Peyer's patch (tissue), 4 donors: ENCODE measurements at regions not wholly inside any gene's neighbourhood (a gene's known extent, or its start where the extent isn't known, plus 50 kb on each side); places are given as distances from the start of the nearest gene placed in this dataset.
"Not testable (repeated sequence)": the region's sequence is repeated elsewhere in the genome, so short reads cannot be mapped to it uniquely, and the experiment has no call there.

ENCODE experiments used
- DNase-seq, 3 donors: peaks; one replicate each; pipeline ENCODE4 v3.0.0-alpha.2; 2017 to 2019
- H3K27ac ChIP-seq, 4 donors: fragments of 200-600 bp; sonication (generic); one replicate each; pipeline ENCODE4 v1.5.1; 2016 to 2019
- H3K27me3 ChIP-seq, 2 donors: fragments of 200-600 bp; sonication (generic); one replicate each; pipeline ENCODE4 v1.5.1; 2019
- H3K36me3 ChIP-seq, 3 donors: fragments of 200-600 bp; sonication (generic); one replicate each; pipeline ENCODE4 v1.5.1; 2016 to 2019
- H3K4me1 ChIP-seq, 4 donors: fragments of 200-600 bp; sonication (generic); one replicate each; pipeline ENCODE4 v1.5.1; 2016 to 2019
- H3K4me3 ChIP-seq, 4 donors: fragments of 200-600 bp; sonication (generic); 1 replicate in 3 of 4; 2 replicates in 1 of 4; pipeline ENCODE4 v1.5.1; 2016 to 2019; ENCODE audit warnings: mild to moderate bottlenecking in 1 of 4
- H3K9me3 ChIP-seq, 4 donors: fragments of 200-600 bp; sonication (generic); one replicate each; pipeline ENCODE4 v1.5.1; 2016 to 2019; ENCODE audit warnings: mild to moderate bottlenecking in 1 of 4
- POLR2A ChIP-seq, 2 donors: fragments of 450-650 bp; IDR thresholded peaks; one replicate each; pipeline ENCODE4 v1.5.1; 2017; ENCODE audit warnings: antibody characterized with exemption in 2 of 2, mild to moderate bottlenecking in 2 of 2, moderate library complexity in 2 of 2
- TF ChIP-seq, protein P1 (sequence below), 6 experiments: fragments of 450-650 bp in 4 of 6; fragments of 200-600 bp in 2 of 6; sonication (generic) in 1 of 6; IDR thresholded peaks; one replicate each; pipeline ENCODE4 v1.5.1; 2017 to 2019; ENCODE audit warnings: antibody characterized with exemption in 6 of 6, mild to moderate bottlenecking in 3 of 6, moderate library complexity in 1 of 6

DNA sequence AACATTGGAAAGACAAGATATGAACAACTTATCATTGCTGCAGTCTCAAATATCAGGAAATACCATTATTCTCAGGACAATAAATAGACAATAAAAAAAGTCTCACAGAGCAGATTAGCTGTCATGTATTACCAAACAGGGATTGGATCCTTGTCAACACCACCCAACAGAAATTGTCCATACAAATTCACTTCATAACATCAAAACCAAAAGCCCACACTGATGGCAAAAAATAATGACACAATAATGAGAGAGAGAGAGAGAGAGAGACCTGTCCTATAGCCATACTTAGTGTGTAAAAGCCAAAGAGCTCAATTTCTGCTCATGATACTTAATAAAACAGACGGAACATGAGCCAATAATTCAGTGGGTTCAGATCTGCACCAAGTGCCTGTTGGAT, 96.5 kb downstream of the PPIAL4G start:
- no peak overlapping the region for H3K4me3 ChIP-seq
- peaks cover 0 to 6% (median 3%) of the 10 kb centered on the region in 4 donors for H3K4me1 ChIP-seq
- H3K9me3 ChIP-seq: no peaks in the 10 kb centered on the region
- no peaks in the 10 kb centered on the region for H3K27me3 ChIP-seq
- TF ChIP-seq, protein P1, sequence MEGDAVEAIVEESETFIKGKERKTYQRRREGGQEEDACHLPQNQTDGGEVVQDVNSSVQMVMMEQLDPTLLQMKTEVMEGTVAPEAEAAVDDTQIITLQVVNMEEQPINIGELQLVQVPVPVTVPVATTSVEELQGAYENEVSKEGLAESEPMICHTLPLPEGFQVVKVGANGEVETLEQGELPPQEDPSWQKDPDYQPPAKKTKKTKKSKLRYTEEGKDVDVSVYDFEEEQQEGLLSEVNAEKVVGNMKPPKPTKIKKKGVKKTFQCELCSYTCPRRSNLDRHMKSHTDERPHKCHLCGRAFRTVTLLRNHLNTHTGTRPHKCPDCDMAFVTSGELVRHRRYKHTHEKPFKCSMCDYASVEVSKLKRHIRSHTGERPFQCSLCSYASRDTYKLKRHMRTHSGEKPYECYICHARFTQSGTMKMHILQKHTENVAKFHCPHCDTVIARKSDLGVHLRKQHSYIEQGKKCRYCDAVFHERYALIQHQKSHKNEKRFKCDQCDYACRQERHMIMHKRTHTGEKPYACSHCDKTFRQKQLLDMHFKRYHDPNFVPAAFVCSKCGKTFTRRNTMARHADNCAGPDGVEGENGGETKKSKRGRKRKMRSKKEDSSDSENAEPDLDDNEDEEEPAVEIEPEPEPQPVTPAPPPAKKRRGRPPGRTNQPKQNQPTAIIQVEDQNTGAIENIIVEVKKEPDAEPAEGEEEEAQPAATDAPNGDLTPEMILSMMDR (IDR thresholded peaks at IDR 0.05): no peak
- no peak overlapping the region for H3K27ac ChIP-seq
- no peaks in the 10 kb centered on the region for H3K36me3 ChIP-seq
- DNase-seq: no peak

DNA sequence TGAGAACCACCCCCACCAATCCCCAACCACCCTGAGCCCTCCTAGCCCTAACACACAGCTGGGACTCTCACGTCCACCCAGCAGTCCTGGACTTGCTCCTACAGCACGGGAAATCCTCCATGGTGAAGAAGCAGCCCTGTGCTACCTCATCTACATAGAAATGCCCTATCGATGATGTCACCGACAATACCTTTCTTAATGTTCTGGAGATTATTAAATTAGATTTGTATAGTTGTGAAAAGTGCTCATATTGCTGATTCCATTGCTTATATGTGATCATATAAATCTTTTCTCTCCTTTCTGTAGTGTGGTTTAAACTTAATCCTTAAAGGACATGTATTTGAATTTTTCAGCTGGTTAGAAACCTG, 97.1 kb downstream of the PPIAL4G start:
- H3K27ac ChIP-seq: peak overlapping the region in 1 of 4 donors; percentile 12
- not testable (repeated sequence) for H3K27me3 ChIP-seq, H3K4me1 ChIP-seq, DNase-seq, H3K36me3 ChIP-seq, H3K9me3 ChIP-seq, H3K4me3 ChIP-seq

DNA sequence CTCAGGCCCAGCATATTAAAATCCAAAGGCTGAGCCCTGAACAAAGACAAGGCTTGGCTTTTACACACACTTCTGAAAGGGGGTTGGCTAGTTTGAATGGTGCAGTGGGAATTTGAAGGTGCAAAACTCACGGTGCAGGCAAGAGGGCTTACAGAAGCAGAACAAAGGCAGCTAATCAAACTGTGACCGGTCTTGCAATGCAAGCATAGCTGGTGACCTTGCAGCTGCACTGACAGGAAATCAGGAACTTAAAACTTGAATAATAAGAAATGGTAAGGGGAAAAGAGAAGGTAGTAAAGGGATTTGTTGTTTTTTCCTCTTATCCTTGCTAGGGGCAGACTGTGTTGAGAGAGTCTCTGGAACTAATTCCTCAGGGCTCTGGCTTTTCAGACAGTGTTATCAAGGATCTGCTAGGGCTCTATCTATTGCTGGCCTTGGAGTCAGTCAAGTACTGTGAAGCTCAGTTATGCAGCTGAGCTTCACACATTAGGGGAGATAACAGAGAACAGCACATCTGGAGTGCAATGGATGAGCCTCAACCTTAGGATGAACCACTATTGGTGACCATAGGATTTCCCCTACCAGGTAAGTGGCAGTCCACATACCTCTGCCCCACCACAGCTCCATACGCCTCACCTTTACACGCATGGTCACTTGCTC, 97.6 kb downstream of the PPIAL4G start:
- H3K4me3 ChIP-seq: no peak overlapping the region
- peak overlapping the region in 2 of 4 donors; percentile 12 to 27 for H3K27ac ChIP-seq
- peaks cover 0 to 6% (median 3%) of the 10 kb centered on the region in 4 donors for H3K4me1 ChIP-seq
- H3K9me3 ChIP-seq: no peaks in the 10 kb centered on the region
- TF ChIP-seq, protein P1 (IDR thresholded peaks at IDR 0.05): no peak
- no peak for TF ChIP-seq POLR2A (IDR thresholded peaks at IDR 0.05)
- no peaks in the 10 kb centered on the region for H3K27me3 ChIP-seq
- no peaks in the 10 kb centered on the region for H3K36me3 ChIP-seq
- DNase-seq: no peak

DNA sequence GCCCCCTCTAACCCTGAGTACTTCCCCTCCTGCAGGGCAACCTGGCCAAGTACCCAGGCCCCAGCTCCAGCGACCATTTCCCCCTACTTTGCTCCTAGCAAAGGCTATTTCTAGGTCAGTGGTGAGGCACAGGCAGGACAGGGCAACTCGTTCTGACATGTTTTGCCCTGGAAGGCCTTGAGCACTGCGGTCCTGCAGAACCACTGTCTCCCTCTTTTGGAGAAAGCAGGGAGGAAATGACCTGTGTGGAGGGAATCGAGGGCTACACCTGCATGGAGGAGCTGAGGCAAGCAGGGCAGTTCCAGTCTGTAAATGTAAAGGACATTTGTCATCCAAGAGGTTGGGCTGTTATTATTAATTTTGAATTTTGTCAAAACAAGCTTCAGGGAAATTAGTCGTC, 99.1 kb downstream of the PPIAL4G start:
- no peak overlapping the region for H3K27ac ChIP-seq
- H3K4me3 ChIP-seq: no peak overlapping the region
- H3K9me3 ChIP-seq: no peaks in the 10 kb centered on the region
- H3K36me3 ChIP-seq: no peaks in the 10 kb centered on the region
- TF ChIP-seq, protein P1 (IDR thresholded peaks at IDR 0.05): no peak
- TF ChIP-seq POLR2A (IDR thresholded peaks at IDR 0.05): no peak
- H3K27me3 ChIP-seq: no peaks in the 10 kb centered on the region
- peaks cover 0 to 6% (median under 1%) of the 10 kb centered on the region in 4 donors for H3K4me1 ChIP-seq
- DNase-seq: no peak

DNA sequence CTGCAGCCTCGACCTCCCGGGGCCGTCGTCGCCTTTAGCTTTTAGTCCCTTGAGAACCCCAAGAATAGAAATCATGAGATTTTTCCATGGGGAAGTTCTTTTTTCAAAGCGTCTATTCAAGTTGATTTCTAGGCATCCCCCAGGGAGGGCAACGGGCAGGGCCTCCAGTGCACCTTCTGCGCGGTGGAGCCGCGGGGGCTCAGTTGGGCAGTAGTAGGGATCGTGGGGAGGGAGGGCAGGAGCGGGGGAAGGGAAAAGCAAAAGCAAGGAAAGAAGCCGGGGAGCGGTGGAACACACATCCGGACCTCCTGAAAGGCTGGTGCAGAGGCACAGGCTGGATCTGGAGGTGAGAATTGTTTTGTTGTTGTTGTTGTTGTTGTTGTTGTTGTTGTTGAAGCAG, 103.4 kb downstream of the PPIAL4G start:
- no peak overlapping the region for H3K4me3 ChIP-seq
- TF ChIP-seq, protein P1 (IDR thresholded peaks at IDR 0.05): no peak
- TF ChIP-seq POLR2A (IDR thresholded peaks at IDR 0.05): no peak
- DNase-seq: no peak
- no peaks in the 10 kb centered on the region for H3K36me3 ChIP-seq
- no peaks in the 10 kb centered on the region for H3K9me3 ChIP-seq
- no peaks in the 10 kb centered on the region for H3K4me1 ChIP-seq
- H3K27ac ChIP-seq: no peak overlapping the region
- no peaks in the 10 kb centered on the region for H3K27me3 ChIP-seq

DNA sequence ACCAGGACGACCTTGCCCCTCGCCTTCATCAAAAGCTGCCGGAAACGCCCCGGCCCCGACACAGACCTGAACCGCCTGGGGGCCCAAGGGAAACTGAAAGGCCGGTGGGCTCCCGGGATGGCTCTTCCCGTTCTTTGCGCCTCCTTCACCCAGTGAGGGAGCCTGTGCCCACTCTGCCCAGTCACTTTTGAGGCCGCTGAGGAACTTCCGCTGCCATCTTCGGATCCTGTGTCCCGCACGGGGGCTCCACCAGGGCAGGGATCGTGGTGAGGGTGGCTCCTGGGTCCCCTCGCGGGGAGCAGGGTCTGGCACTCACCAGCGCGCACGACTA, 104.0 kb downstream of the PPIAL4G start:
- Histone ChIP-seq H3K4me3 (no peak overlapping the region), H3K27me3 (no peaks in the 10 kb centered on the region), H3K36me3 (no peaks in the 10 kb centered on the region), H3K4me1 (no peaks in the 10 kb centered on the region), H3K9me3 (no peaks in the 10 kb centered on the region), H3K27ac (no peak overlapping the region)
- no peak for TF ChIP-seq POLR2A (IDR thresholded peaks at IDR 0.05)
- DNase-seq: no peak

DNA sequence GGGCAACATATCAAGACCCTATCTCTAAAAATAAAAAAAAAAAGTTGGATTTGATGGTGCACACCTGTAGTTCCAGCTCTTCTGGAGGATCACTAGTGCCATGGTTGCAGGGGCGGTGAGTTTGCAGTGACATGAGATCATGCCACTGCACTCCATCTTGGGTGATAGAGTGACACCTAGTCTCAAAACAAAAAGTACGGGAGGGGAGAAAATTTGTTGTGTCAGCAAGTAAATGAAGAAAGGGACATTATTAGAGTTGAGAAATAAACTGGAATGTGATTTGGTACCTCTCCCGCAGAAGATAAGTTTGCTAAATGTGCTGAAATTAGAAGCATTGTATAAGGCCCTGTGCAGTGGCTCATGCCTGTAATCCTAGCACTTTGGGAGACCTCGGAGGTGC, 105.1 kb downstream of the PPIAL4G start:
- not testable (repeated sequence) for H3K27me3 ChIP-seq, H3K4me3 ChIP-seq, H3K36me3 ChIP-seq, H3K9me3 ChIP-seq, DNase-seq, H3K4me1 ChIP-seq, H3K27ac ChIP-seq

DNA sequence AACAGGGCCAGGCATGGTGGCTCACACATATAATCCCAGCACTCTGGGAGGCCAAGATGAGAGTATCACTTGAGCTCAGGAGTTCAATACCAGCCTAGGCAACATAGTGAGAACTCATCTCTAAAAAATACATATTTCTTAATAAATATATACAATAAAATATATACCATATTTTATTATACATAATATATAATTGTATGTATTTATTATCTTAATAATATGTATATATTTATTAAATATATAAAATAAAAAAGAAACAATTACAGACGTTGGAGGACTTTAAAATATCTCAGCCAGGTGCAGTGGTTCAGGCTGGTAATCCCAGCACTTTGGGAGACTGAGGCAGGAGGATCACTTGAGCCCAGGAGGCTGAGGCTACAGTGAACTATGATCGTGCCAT, 106.1 kb downstream of the PPIAL4G start:
- H3K4me1 ChIP-seq, H3K36me3 ChIP-seq, H3K27me3 ChIP-seq, DNase-seq, H3K9me3 ChIP-seq, H3K4me3 ChIP-seq, H3K27ac ChIP-seq: not testable (repeated sequence)
